Colonic mucosa (tissue), 4 donors: ENCODE measurements at regions not wholly inside any gene's neighbourhood (a gene's known extent, or its start where the extent isn't known, plus 50 kb on each side); places are given as distances from the start of the nearest gene placed in this dataset.

ENCODE experiments used
- DNase-seq: peaks from one replicate; pipeline ENCODE4 v3.0.0-alpha.2; 2020
- H3K27ac ChIP-seq: fragments of 200-600 bp; one replicate; pipeline ENCODE4 v1.8.0; 2021
- H3K27me3 ChIP-seq: fragments of 200-600 bp; one replicate; pipeline ENCODE4 v1.8.0; 2021
- H3K36me3 ChIP-seq: fragments of 200-600 bp; one replicate; pipeline ENCODE4 v1.8.0; 2021
- H3K4me1 ChIP-seq: fragments of 200-600 bp; one replicate; pipeline ENCODE4 v1.8.0; 2021; ENCODE audit warnings: mild to moderate bottlenecking
- H3K4me3 ChIP-seq: fragments of 200-600 bp; one replicate; pipeline ENCODE4 v1.8.0; 2021
- H3K9ac ChIP-seq, 2 donors: one replicate each; pipeline ENCODE4 v1.7.0; 2013; ENCODE audit warnings: control low read depth in 2 of 2, low read depth in 2 of 2, low read length in 2 of 2
- H3K9me3 ChIP-seq: fragments of 200-600 bp; one replicate; pipeline ENCODE4 v1.8.0; 2021
- intact Hi-C: fragments of 100-400 bp; cut with DNase I; formaldehyde crosslinking; loops from one replicate; pipeline ENCODE4 v1.14.1; 2022
- TF ChIP-seq, protein P1 (sequence below): fragments of 200-600 bp; IDR thresholded peaks from one replicate; pipeline ENCODE4 v1.8.0; 2022; ENCODE audit warnings: antibody characterized with exemption, mild to moderate bottlenecking
- donor health status: healthy.
- donor health status: DM: no; HTN: no; CAD: no.
- donor health status: DM: no; HTN: no; CAD: no.

DNA sequence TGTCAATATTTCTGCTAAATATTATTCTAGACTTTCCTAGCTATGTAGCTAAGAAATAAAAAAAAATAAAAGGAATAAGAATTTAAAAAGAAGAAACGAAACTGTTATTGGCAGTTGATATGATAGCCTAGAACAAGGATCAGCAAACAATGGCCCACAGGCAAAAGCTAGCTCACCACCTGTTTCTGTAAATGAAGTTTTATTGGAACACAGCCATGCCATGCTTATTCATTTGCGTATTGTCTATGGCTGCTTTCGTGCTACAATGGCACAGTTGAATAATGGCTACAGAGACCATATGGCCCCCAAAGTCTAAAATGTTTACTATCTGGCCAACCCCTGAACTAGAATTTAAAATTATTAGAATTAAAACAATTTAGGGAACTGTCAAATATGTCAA lies 952.6 kb upstream of the MAP3K7 start:
- Histone ChIP-seq H3K4me3 (no peak overlapping the region), H3K27me3 (no peaks in the 10 kb centered on the region), H3K4me1 (no peaks in the 10 kb centered on the region), H3K27ac (no peak overlapping the region), H3K9ac (no peak overlapping the region), H3K36me3 (no peaks in the 10 kb centered on the region), H3K9me3 (no peaks in the 10 kb centered on the region)
- no peak for DNase-seq
- intact Hi-C loops, result no loop called here
- TF ChIP-seq, protein P1, sequence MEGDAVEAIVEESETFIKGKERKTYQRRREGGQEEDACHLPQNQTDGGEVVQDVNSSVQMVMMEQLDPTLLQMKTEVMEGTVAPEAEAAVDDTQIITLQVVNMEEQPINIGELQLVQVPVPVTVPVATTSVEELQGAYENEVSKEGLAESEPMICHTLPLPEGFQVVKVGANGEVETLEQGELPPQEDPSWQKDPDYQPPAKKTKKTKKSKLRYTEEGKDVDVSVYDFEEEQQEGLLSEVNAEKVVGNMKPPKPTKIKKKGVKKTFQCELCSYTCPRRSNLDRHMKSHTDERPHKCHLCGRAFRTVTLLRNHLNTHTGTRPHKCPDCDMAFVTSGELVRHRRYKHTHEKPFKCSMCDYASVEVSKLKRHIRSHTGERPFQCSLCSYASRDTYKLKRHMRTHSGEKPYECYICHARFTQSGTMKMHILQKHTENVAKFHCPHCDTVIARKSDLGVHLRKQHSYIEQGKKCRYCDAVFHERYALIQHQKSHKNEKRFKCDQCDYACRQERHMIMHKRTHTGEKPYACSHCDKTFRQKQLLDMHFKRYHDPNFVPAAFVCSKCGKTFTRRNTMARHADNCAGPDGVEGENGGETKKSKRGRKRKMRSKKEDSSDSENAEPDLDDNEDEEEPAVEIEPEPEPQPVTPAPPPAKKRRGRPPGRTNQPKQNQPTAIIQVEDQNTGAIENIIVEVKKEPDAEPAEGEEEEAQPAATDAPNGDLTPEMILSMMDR, result no peak

DNA sequence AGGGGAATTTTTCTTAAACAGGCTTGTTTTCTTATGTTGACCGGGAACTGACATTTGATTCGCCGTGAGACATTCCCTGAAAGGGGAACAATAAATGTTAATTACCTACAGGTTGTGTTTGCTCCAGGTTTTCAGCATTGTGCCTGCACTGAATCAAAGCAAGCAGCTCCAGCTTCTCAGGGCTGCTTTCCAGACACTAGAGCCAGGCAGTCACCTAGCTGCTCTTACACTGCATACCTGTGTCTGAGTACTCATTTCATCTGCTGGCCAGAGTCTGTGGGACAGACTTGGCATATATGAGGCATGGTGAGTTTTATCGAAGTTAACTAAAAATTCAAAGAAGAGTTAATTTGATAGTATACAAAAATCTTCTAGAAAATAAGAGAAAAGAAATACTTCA lies 951.8 kb upstream of the MAP3K7 start:
- no peaks in the 10 kb centered on the region for H3K4me1 ChIP-seq
- H3K27me3 ChIP-seq, result no peaks in the 10 kb centered on the region
- no peak overlapping the region for H3K4me3 ChIP-seq
- no peaks in the 10 kb centered on the region for H3K9me3 ChIP-seq
- TF ChIP-seq, protein P1, result no peak
- no peak for DNase-seq
- intact Hi-C loops, result no loop called here
- no peak overlapping the region for H3K27ac ChIP-seq
- no peak overlapping the region for H3K9ac ChIP-seq
- H3K36me3 ChIP-seq, result no peaks in the 10 kb centered on the region

DNA sequence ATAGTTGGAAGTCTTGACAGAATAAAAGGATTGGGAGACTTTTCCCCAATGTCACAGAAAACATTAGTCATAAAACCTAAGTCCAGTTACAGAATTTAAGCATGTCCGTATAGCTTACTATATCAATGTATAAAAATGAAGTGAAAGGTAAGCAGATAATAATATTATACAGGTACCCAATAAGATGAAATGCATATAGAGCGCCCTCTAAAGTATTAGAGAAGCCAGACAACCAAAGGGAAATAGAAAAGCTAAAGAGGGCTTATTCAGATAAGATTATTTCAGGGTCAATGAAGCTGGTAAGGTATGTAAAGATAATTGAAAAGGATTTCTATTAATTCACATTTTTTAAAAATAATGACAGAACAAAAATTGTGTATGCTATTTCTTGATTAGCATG lies 947.7 kb upstream of the MAP3K7 start:
- no peak for DNase-seq
- no peak overlapping the region for H3K9ac ChIP-seq
- no peak overlapping the region for H3K27ac ChIP-seq
- TF ChIP-seq, protein P1, result no peak
- no peak overlapping the region for H3K4me3 ChIP-seq
- no peaks in the 10 kb centered on the region for H3K27me3 ChIP-seq
- no peaks in the 10 kb centered on the region for H3K36me3 ChIP-seq
- intact Hi-C loops, result no loop called here
- H3K4me1 ChIP-seq, result no peaks in the 10 kb centered on the region
- no peaks in the 10 kb centered on the region for H3K9me3 ChIP-seq

DNA sequence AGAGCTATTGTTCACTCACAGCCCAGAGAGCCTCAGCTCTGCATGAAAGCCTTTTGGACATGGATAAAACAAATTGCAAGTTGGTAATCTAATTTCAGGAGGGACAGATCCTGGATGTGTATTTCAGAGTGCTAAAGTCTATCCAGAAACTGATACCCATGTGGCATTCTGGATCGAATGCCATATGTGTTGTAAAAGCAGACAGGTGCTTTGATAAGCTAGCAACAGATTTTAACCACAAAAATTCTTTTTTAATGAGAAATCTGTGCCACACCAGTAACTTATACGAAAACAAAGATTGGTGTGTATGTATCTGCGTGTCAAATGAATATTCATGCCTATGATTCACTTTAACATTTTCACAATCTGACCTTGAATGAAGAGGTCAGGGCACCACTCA lies 936.6 kb upstream of the MAP3K7 start:
- no peaks in the 10 kb centered on the region for H3K36me3 ChIP-seq
- H3K9me3 ChIP-seq, result no peaks in the 10 kb centered on the region
- no peak for DNase-seq
- TF ChIP-seq, protein P1, result no peak
- no peak overlapping the region for H3K27ac ChIP-seq
- H3K4me3 ChIP-seq, result no peak overlapping the region
- intact Hi-C loops, result no loop called here
- no peak overlapping the region for H3K9ac ChIP-seq
- no peaks in the 10 kb centered on the region for H3K4me1 ChIP-seq
- H3K27me3 ChIP-seq, result no peaks in the 10 kb centered on the region

DNA sequence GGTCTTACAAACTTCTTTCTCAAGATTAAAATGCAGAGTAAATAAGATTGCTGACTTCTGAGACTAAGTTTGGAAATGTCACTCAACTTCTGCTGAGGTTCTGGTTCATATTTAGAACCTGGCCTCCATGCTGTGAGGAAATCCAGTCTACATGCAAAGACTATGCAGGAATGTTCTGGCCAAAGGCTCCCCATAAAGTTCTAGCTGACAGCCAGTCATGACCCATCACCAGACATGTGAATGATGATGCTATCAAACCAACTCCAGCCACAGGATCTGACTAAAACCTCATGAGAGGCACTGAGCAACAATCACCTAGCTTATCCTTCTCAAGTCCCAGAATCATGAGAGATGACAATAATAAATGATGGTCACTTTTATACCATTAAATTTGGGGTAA lies 935.1 kb upstream of the MAP3K7 start:
- DNase-seq, result no peak
- Histone ChIP-seq H3K4me3 (no peak overlapping the region), H3K4me1 (no peaks in the 10 kb centered on the region), H3K9me3 (no peaks in the 10 kb centered on the region), H3K36me3 (no peaks in the 10 kb centered on the region), H3K27ac (no peak overlapping the region), H3K9ac (no peak overlapping the region), H3K27me3 (no peaks in the 10 kb centered on the region)
- TF ChIP-seq, protein P1, result no peak
- intact Hi-C loops, result no loop called here

DNA sequence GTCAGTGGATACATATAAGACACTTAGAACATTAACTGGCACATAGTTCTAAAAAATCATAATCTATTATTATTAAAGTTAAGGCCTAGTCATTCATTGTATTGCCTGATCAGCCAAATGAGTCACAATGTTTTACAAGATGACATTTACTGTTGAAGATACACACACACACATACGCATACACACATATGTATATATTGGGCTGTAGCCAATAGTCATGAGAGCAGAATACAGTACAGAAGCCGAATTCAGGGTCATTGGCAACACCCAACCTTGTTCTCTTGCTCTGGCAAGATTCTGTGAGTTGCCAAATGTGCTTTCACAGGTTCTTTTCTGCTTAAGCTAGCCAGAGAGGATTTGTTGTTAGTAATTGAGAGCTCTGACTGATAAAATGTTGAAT lies 922.8 kb upstream of the MAP3K7 start:
- intact Hi-C loops, result no loop called here
- no peaks in the 10 kb centered on the region for H3K9me3 ChIP-seq
- no peaks in the 10 kb centered on the region for H3K4me1 ChIP-seq
- H3K27ac ChIP-seq, result no peak overlapping the region
- DNase-seq, result no peak
- TF ChIP-seq, protein P1, result no peak
- H3K36me3 ChIP-seq, result no peaks in the 10 kb centered on the region
- H3K4me3 ChIP-seq, result no peak overlapping the region
- no peak overlapping the region for H3K9ac ChIP-seq
- no peaks in the 10 kb centered on the region for H3K27me3 ChIP-seq
